GM23248 (cell line): ENCODE measurements at regions not wholly inside any gene's neighbourhood (a gene's known extent, or its start where the extent isn't known, plus 50 kb on each side); places are given as distances from the start of the nearest gene placed in this dataset.

Experiments
- EZH2 ChIP-seq: fragments of 200-600 bp; sonication (generic); IDR thresholded peaks from 2 replicates; pipeline ENCODE4 v1.6.1; 2018; ENCODE audit warnings: antibody characterized with exemption, mild to moderate bottlenecking; ENCODE audit not compliant: insufficient read depth, poor library complexity, severe bottlenecking
- EZH2phosphoT487 ChIP-seq: fragments of 200-600 bp; sonication (generic); IDR thresholded peaks from 2 replicates; pipeline ENCODE4 v1.6.1; 2018; ENCODE audit warnings: antibody characterized with exemption, moderate library complexity, mild to moderate bottlenecking, low read depth; ENCODE audit not compliant: insufficient read depth

- TF ChIP-seq EZH2 (no peak), EZH2phosphoT487 (no peak)
Observed at GRCh38 chr13:88802886-88803285, 1131.7 kb downstream of the SLITRK5 start.
